ENCODE measurements at regions not wholly inside any gene's neighbourhood (a gene's known extent, or its start where the extent isn't known, plus 50 kb on each side); places are given as distances from the start of the nearest gene placed in this dataset.

DNA sequence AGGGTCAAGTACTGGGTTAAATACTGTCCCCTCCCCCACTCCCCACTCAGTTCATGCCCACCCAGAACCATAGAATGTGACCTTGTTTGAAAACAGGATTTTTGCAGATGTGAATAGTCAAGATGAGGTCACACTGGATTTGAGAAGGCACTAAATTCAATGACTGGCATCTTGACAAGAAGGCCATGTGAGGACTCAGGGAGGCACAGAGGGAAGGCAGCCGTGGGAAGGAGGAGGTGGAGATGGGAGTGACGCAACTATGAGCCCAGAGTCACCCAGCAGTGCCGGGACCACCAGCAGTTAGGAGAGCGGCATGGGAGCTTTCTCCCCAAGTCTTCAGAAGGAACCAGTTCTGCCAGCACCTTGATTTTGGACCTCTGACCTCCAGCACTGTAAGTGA is 257.3 kb downstream of the BCL2 start:
- TF ChIP-seq, protein P1, sequence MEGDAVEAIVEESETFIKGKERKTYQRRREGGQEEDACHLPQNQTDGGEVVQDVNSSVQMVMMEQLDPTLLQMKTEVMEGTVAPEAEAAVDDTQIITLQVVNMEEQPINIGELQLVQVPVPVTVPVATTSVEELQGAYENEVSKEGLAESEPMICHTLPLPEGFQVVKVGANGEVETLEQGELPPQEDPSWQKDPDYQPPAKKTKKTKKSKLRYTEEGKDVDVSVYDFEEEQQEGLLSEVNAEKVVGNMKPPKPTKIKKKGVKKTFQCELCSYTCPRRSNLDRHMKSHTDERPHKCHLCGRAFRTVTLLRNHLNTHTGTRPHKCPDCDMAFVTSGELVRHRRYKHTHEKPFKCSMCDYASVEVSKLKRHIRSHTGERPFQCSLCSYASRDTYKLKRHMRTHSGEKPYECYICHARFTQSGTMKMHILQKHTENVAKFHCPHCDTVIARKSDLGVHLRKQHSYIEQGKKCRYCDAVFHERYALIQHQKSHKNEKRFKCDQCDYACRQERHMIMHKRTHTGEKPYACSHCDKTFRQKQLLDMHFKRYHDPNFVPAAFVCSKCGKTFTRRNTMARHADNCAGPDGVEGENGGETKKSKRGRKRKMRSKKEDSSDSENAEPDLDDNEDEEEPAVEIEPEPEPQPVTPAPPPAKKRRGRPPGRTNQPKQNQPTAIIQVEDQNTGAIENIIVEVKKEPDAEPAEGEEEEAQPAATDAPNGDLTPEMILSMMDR (IDR thresholded peaks at IDR 0.05 in 2 of 3, conservative IDR thresholded peaks at IDR 0.05 in 1 of 3; ENCODE audit: borderline replicate concordance in 1 of 3, insufficient read depth in 1 of 3, low read depth in 2 of 3, low read length in 2 of 3): no peak
- TF ChIP-seq ZFX (IDR thresholded peaks at IDR 0.05) (no peak), POLR2A (IDR thresholded peaks at IDR 0.05; ENCODE audit: borderline replicate concordance, extremely low read depth, insufficient read depth, insufficient read length) (no peak), POLR2AphosphoS5 (IDR thresholded peaks at IDR 0.05; ENCODE audit: low read depth, low read length) (no peak), EGR1 (IDR thresholded peaks at IDR 0.05; ENCODE audit: low read depth) (no peak), EZH2 (IDR thresholded peaks at IDR 0.05) (no peak), SRF (IDR thresholded peaks at IDR 0.05; ENCODE audit: low read depth) (no peak), YY1 (IDR thresholded peaks at IDR 0.05; ENCODE audit: extremely low read depth, insufficient replicate concordance, low read depth, low read length) (no peak)
- TF ChIP-seq, protein P2, sequence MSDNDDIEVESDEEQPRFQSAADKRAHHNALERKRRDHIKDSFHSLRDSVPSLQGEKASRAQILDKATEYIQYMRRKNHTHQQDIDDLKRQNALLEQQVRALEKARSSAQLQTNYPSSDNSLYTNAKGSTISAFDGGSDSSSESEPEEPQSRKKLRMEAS (IDR thresholded peaks at IDR 0.05): no peak

All from HCT116 (cell line).